MG63 (cell line): ENCODE measurements at regions not wholly inside any gene's neighbourhood (a gene's known extent, or its start where the extent isn't known, plus 50 kb on each side); places are given as distances from the start of the nearest gene placed in this dataset.

Source experiments
- DNase-seq: peaks from one replicate; pipeline ENCODE4 v3.0.0-alpha.2; 2020
- H3K27me3 ChIP-seq: fragments of 250-450 bp; sonication (Bioruptor Pico); 2 replicates; pipeline ENCODE4 v1.5.1; 2020; ENCODE audit warnings: mild to moderate bottlenecking, moderate library complexity
- H3K36me3 ChIP-seq: fragments of 250-450 bp; sonication (Bioruptor Pico); 2 replicates; pipeline ENCODE4 v1.5.1; 2020; ENCODE audit warnings: mild to moderate bottlenecking, moderate library complexity
- H3K4me3 ChIP-seq: fragments of 250-450 bp; sonication (Bioruptor Pico); 2 replicates; pipeline ENCODE4 v1.5.1; 2020; ENCODE audit warnings: mild to moderate bottlenecking, moderate library complexity
- H3K9me3 ChIP-seq: fragments of 250-450 bp; sonication (Bioruptor Pico); 2 replicates; pipeline ENCODE4 v1.5.1; 2020; ENCODE audit warnings: mild to moderate bottlenecking, moderate library complexity

DNA sequence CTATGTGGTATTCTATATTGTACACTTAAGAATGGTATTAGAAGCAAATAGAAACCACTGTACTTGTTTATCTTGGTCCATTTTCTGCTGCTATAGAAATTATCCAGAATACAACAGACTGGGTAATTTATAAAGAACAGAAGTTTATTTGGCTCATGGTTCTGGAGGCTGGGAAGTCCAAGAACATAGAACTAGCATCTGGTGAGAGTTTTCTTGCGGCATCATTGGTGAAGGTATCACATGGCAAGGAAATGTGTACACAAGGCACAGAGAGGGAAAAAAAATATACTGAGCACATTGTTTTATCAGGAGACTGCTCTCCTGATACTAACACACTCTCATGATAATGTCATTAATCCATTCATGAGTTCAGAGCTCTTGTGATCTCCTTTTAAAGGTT is 130.3 kb upstream of the STXBP6 start:
- Histone ChIP-seq H3K9me3 (no peaks in the 10 kb centered on the region), H3K36me3 (no peaks in the 10 kb centered on the region), H3K4me3 (no peak overlapping the region), H3K27me3 (no peaks in the 10 kb centered on the region)
- DNase-seq: no peak

- H3K27me3 ChIP-seq: no peaks in the 10 kb centered on the region
- H3K36me3 ChIP-seq: no peaks in the 10 kb centered on the region
- H3K9me3 ChIP-seq: no peaks in the 10 kb centered on the region
- no peak for DNase-seq
- no peak overlapping the region for H3K4me3 ChIP-seq
Observed at GRCh38 chr14:25178255-25178654, 128.3 kb upstream of the STXBP6 start.

DNA sequence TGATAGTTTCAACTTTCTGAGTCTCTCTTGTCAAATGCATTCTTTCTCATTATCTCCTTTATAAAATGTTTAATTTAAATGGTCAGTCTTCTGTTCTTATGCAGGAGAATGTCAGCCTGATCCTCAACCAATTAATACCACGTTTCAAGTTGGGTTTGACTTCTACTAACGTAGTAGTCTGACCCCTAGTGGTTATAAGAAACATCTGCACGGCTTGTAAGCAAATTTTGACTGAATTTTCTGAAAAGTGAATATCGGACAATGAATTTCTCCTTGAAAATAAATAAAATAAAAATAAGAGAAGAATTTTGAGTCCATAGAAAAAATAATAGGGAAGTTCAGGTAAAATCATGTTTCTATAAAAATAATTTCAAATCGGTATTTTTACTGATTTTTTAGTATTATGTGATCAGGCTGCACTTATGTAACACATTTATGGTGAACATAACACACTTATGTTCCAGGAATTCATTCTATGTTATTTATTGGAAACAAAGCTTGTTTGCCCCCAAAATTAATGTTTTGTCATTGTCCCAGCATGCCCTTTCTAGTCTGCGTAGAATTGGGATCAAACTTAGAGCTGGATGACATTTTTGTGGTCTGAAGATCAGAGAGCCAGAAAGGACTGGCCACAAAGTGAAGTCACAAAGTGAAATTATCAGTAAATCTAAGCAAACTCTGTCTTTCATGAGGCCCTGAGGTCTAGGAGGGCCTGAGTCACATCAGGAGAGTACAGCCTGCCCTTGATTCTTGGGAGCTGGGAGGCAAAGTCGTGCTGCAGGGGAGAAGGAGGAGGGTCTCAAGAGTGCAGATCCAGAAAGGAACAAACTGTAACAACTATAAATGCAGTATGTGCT is 101.2 kb upstream of the STXBP6 start:
- Histone ChIP-seq H3K4me3 (no peak overlapping the region), H3K36me3 (no peaks in the 10 kb centered on the region), H3K27me3 (no peaks in the 10 kb centered on the region), H3K9me3 (no peaks in the 10 kb centered on the region)
- DNase-seq: no peak

- H3K27me3 ChIP-seq: no peaks in the 10 kb centered on the region
- H3K4me3 ChIP-seq: no peak overlapping the region
- DNase-seq: no peak
Observed at GRCh38 chr14:25150401-25150800, 100.5 kb upstream of the STXBP6 start.

DNA sequence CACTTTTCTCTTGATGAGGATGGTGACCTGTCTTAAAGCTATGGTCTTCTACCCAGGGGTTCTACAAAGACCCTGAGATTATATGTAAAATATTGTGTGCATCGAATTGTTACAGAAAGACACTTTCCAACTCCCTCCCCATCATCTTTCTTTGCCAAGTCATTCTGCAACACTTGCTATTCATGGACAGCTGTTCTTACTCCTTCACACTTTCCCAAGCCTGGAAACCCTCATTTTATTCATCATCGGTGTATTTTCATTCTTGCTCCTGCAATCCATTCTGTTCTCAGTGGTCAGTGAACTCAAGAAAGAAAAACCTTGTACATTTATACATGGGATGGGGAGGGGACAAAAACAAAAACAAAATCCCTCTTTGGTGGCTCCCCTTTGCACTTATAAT is 90.5 kb upstream of the STXBP6 start:
- H3K36me3 ChIP-seq: no peaks in the 10 kb centered on the region
- no peak for DNase-seq
- no peaks in the 10 kb centered on the region for H3K27me3 ChIP-seq
- H3K4me3 ChIP-seq: no peak overlapping the region
- no peaks in the 10 kb centered on the region for H3K9me3 ChIP-seq

More at GRCh38 chr14:25150401-25150800, 100.5 kb upstream of the STXBP6 start:
- Histone ChIP-seq H3K36me3 (no peaks in the 10 kb centered on the region), H3K9me3 (no peaks in the 10 kb centered on the region)

- no peak for DNase-seq
- Histone ChIP-seq H3K9me3 (no peaks in the 10 kb centered on the region), H3K36me3 (no peaks in the 10 kb centered on the region), H3K27me3 (no peaks in the 10 kb centered on the region), H3K4me3 (no peak overlapping the region)
Observed at GRCh38 chr14:25136811-25137210, 86.9 kb upstream of the STXBP6 start.

GRCh38 chr14:25134184-25134583 is 84.2 kb upstream of the STXBP6 start:
- Histone ChIP-seq H3K36me3 (no peaks in the 10 kb centered on the region), H3K27me3 (no peaks in the 10 kb centered on the region), H3K9me3 (no peaks in the 10 kb centered on the region), H3K4me3 (no peak overlapping the region)
- no peak for DNase-seq

- no peaks in the 10 kb centered on the region for H3K9me3 ChIP-seq
Observed at GRCh38 chr14:25132732-25133422, 82.9 kb upstream of the STXBP6 start.

GRCh38 chr14:25132094-25132493 is 82.1 kb upstream of the STXBP6 start:
- Histone ChIP-seq H3K36me3 (no peaks in the 10 kb centered on the region), H3K27me3 (no peaks in the 10 kb centered on the region), H3K4me3 (no peak overlapping the region), H3K9me3 (no peaks in the 10 kb centered on the region)
- DNase-seq: no peak

More at GRCh38 chr14:25132732-25133422, 82.9 kb upstream of the STXBP6 start:
- H3K36me3 ChIP-seq: no peaks in the 10 kb centered on the region
- H3K4me3 ChIP-seq: no peak overlapping the region
- no peaks in the 10 kb centered on the region for H3K27me3 ChIP-seq
- peak; percentile 6 for DNase-seq

GRCh38 chr14:25122843-25123242 is 72.9 kb upstream of the STXBP6 start:
- H3K27me3 ChIP-seq: no peaks in the 10 kb centered on the region
- DNase-seq: no peak
- no peaks in the 10 kb centered on the region for H3K9me3 ChIP-seq
- no peak overlapping the region for H3K4me3 ChIP-seq
- H3K36me3 ChIP-seq: no peaks in the 10 kb centered on the region

GRCh38 chr14:25122211-25122610 is 72.3 kb upstream of the STXBP6 start:
- no peaks in the 10 kb centered on the region for H3K36me3 ChIP-seq
- DNase-seq: peak; percentile 5

DNA sequence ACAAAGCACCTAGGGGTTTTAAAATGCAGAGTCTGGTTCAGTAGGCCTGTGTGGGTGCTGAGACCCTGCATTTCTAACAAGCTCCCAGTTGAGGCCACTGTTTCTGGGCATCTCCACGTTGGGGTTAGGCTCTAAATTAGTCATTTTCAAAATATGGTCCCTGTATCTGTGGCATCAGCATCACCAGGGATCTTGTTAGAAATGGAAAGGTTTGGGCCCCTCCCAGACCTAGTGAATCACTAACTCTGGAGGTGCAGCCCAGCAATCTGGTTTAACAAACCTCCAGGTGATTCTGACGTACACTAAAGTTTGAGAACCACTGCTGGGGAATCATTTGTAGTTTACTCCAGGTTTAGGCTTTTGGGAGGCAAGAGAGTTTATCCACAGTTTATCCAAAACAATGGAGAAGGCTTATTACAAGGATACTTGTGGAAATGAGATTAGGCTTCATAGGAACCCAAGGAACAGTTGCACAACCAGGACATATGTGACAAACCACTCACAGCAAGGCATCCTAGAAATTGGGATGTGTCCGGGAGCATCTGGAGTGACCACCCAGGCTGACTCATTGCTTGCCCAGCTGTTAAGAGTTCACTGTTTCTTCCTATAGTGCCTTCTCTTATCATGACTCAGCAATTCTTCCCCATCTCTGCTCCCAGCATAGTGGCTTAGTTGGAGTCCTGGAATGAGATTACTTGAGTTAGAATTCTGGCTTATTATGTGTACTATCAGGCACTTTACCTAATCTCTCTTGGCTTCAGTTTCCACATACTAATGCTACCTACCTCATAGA is 71.6 kb upstream of the STXBP6 start:
- peak; percentile 63 for DNase-seq
- Histone ChIP-seq H3K9me3 (no peaks in the 10 kb centered on the region), H3K4me3 (no peak overlapping the region), H3K27me3 (no peaks in the 10 kb centered on the region), H3K36me3 (no peaks in the 10 kb centered on the region)

More at GRCh38 chr14:25122211-25122610, 72.3 kb upstream of the STXBP6 start:
- no peaks in the 10 kb centered on the region for H3K27me3 ChIP-seq
- no peaks in the 10 kb centered on the region for H3K9me3 ChIP-seq
- H3K4me3 ChIP-seq: no peak overlapping the region

GRCh38 chr14:25120261-25120660 is 70.3 kb upstream of the STXBP6 start:
- H3K27me3 ChIP-seq: no peaks in the 10 kb centered on the region
- H3K9me3 ChIP-seq: no peaks in the 10 kb centered on the region
- peak; percentile 52 for DNase-seq

DNA sequence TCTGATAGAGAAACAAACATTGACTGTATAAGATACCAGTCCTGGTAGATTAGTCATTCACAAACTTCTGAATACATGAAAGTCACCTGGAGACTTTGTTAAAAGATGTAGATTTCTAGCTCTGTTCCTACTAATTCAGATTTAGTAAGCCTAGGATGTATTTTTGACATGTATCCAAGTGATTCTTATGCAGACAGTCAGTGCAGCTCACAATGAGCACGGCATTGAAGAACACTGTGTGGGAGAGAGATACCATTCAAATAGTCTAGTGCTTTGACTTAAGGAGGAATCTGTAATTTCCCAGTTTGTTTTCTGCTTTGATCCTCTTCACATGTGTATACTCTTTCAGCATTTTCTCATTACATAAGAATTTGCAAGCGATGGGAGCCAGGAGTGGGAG is 68.7 kb upstream of the STXBP6 start:
- Histone ChIP-seq H3K27me3 (no peaks in the 10 kb centered on the region), H3K36me3 (no peaks in the 10 kb centered on the region), H3K4me3 (no peak overlapping the region), H3K9me3 (no peaks in the 10 kb centered on the region)
- DNase-seq: no peak

More at GRCh38 chr14:25120261-25120660, 70.3 kb upstream of the STXBP6 start:
- Histone ChIP-seq H3K36me3 (no peaks in the 10 kb centered on the region), H3K4me3 (no peak overlapping the region)

DNA sequence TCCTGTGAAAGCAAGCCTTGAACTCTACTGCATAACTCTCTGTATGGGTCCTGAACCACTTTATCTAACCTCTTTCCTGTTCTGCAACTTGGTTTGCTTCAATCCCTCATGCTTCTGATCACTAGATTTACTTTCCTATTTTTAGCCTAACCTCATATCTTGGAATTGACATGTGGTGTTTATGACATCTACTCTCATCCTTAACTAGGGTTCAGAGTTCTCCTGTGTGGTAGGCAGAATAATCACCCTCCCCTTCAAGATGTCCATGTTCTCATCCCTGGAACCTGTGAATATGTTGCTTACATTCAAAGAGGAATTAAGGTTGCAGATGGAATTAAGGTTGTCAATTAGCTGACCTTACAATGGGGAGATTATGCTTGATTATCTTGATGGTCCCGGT is 67.4 kb upstream of the STXBP6 start:
- DNase-seq: no peak
- Histone ChIP-seq H3K4me3 (no peak overlapping the region), H3K9me3 (no peaks in the 10 kb centered on the region), H3K27me3 (no peaks in the 10 kb centered on the region), H3K36me3 (no peaks in the 10 kb centered on the region)

DNA sequence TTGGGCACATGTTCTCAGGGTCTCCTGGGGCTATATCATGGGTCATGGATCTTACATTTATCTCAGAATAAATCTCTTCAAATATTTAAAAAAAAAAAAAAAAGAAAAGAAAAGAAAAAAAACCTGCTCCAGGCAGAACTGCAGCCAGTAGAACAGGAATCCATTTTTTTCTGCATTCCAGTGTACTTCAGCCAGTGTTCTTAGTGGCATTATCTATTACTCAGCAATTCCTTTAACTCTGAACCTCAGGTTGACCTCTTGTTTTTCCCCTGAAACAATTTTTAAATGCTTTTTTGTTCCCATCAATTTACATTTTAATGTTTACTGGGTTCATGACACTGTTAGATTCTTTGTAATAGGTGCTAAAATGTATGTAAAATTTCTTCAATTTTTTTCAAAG is 66.7 kb upstream of the STXBP6 start:
- H3K36me3 ChIP-seq: no peaks in the 10 kb centered on the region
- H3K4me3 ChIP-seq: no peak overlapping the region
- H3K9me3 ChIP-seq: no peaks in the 10 kb centered on the region
- no peak for DNase-seq
- no peaks in the 10 kb centered on the region for H3K27me3 ChIP-seq

GRCh38 chr14:25113394-25113793 is 63.4 kb upstream of the STXBP6 start:
- Histone ChIP-seq H3K9me3 (no peaks in the 10 kb centered on the region), H3K4me3 (no peak overlapping the region), H3K27me3 (no peaks in the 10 kb centered on the region), H3K36me3 (no peaks in the 10 kb centered on the region)
- no peak for DNase-seq
